ENCODE measurements at regions not wholly inside any gene's neighbourhood (a gene's known extent, or its start where the extent isn't known, plus 50 kb on each side); places are given as distances from the start of the nearest gene placed in this dataset.

GRCh38 chr4:148868191-148868590 is 426.0 kb upstream of the NR3C2 start:
- DNase-seq (no peak), FAIRE-seq (no peak)
- no peak overlapping the region for H3K9ac ChIP-seq (ENCODE audit: low read length in 3 of 3)
- H3K27me3 ChIP-seq (ENCODE audit: control insufficient read depth, insufficient read depth, low read length), result no peaks in the 10 kb centered on the region
- intact Hi-C loops (cut with DNase I), result no loop called here
- H3K36me3 ChIP-seq (ENCODE audit: control insufficient read depth in 2 of 3, insufficient read depth in 3 of 3, low read length in 3 of 3), result no peaks in the 10 kb centered on the region
- H3K9me3 ChIP-seq (ENCODE audit: control insufficient read depth in 2 of 3, insufficient read depth in 1 of 3, low read length in 3 of 3), result no peaks in the 10 kb centered on the region
- TF ChIP-seq CTCF (IDR thresholded peaks at IDR 0.05; ENCODE audit: borderline replicate concordance, extremely low read depth, insufficient read depth), result no peak
- no peaks in the 10 kb centered on the region for H3K4me1 ChIP-seq (ENCODE audit: control insufficient read depth in 2 of 3, insufficient read depth in 2 of 3, low read depth in 1 of 3, low read length in 3 of 3)
- H3K27ac ChIP-seq (ENCODE audit: low read depth in 2 of 2, low read length in 2 of 2), result no peak overlapping the region
- H3K4me3 ChIP-seq (ENCODE audit: low read length in 3 of 3), result no peak overlapping the region

- intact Hi-C loops (cut with DNase I), result no loop called here
Observed at GRCh38 chr4:148866666-148867065, 424.5 kb upstream of the NR3C2 start.

GRCh38 chr4:148857973-148858534 is 415.8 kb upstream of the NR3C2 start:
- Histone ChIP-seq H3K27ac (ENCODE audit: low read depth in 2 of 2, low read length in 2 of 2) (no peak overlapping the region), H3K36me3 (ENCODE audit: control insufficient read depth in 2 of 3, insufficient read depth in 3 of 3, low read length in 3 of 3) (no peaks in the 10 kb centered on the region), H3K4me3 (ENCODE audit: low read length in 3 of 3) (no peak overlapping the region), H3K27me3 (ENCODE audit: control insufficient read depth, insufficient read depth, low read length) (no peaks in the 10 kb centered on the region), H3K9me3 (ENCODE audit: control insufficient read depth in 2 of 3, insufficient read depth in 1 of 3, low read length in 3 of 3) (no peaks in the 10 kb centered on the region), H3K9ac (ENCODE audit: low read length in 3 of 3) (no peak overlapping the region), H3K4me1 (ENCODE audit: control insufficient read depth in 2 of 3, insufficient read depth in 2 of 3, low read depth in 1 of 3, low read length in 3 of 3) (no peaks in the 10 kb centered on the region)
- no peak for FAIRE-seq
- intact Hi-C loops (cut with DNase I), result no loop called here
- no peak for DNase-seq
- TF ChIP-seq CTCF (IDR thresholded peaks at IDR 0.05; ENCODE audit: borderline replicate concordance, extremely low read depth, insufficient read depth), result no peak

More at GRCh38 chr4:148866666-148867065, 424.5 kb upstream of the NR3C2 start:
- no peak overlapping the region for H3K9ac ChIP-seq (ENCODE audit: low read length in 3 of 3)
- H3K9me3 ChIP-seq (ENCODE audit: control insufficient read depth in 2 of 3, insufficient read depth in 1 of 3, low read length in 3 of 3), result no peaks in the 10 kb centered on the region
- H3K27ac ChIP-seq (ENCODE audit: low read depth in 2 of 2, low read length in 2 of 2), result no peak overlapping the region
- no peaks in the 10 kb centered on the region for H3K36me3 ChIP-seq (ENCODE audit: control insufficient read depth in 2 of 3, insufficient read depth in 3 of 3, low read length in 3 of 3)
- no peaks in the 10 kb centered on the region for H3K27me3 ChIP-seq (ENCODE audit: control insufficient read depth, insufficient read depth, low read length)
- no peak for DNase-seq
- no peaks in the 10 kb centered on the region for H3K4me1 ChIP-seq (ENCODE audit: control insufficient read depth in 2 of 3, insufficient read depth in 2 of 3, low read depth in 1 of 3, low read length in 3 of 3)
- FAIRE-seq, result no peak
- TF ChIP-seq CTCF (IDR thresholded peaks at IDR 0.05; ENCODE audit: borderline replicate concordance, extremely low read depth, insufficient read depth), result no peak
- no peak overlapping the region for H3K4me3 ChIP-seq (ENCODE audit: low read length in 3 of 3)
